Muscle of leg (tissue), 3 donors: ENCODE measurements at regions not wholly inside any gene's neighbourhood (a gene's known extent, or its start where the extent isn't known, plus 50 kb on each side); places are given as distances from the start of the nearest gene placed in this dataset.
"Not testable (repeated sequence)": the region's sequence is repeated elsewhere in the genome, so short reads cannot be mapped to it uniquely, and the experiment has no call there.

ENCODE experiments used
- DNase-seq: peaks from one replicate; pipeline ENCODE4 v3.0.0; 2013
- H3K27ac ChIP-seq: one replicate; pipeline ENCODE4 v1.5.1; 2013; ENCODE audit warnings: mild to moderate bottlenecking, low read length, control low read depth
- H3K27me3 ChIP-seq: one replicate; pipeline ENCODE4 v1.6.1; 2013; ENCODE audit warnings: low read length; ENCODE audit not compliant: control insufficient read depth, insufficient read depth
- H3K36me3 ChIP-seq: one replicate; pipeline ENCODE4 v1.6.1; 2013; ENCODE audit warnings: low read length; ENCODE audit not compliant: control insufficient read depth, insufficient read depth
- H3K4me1 ChIP-seq: one replicate; pipeline ENCODE4 v1.6.1; 2013; ENCODE audit warnings: low read length; ENCODE audit not compliant: control insufficient read depth, insufficient read depth
- H3K4me3 ChIP-seq: one replicate; pipeline ENCODE4 v1.5.1; 2013; ENCODE audit warnings: low read length, control low read depth
- H3K9me3 ChIP-seq: replicated peaks from 2 replicates; pipeline ENCODE4 v1.6.1; 2013; ENCODE audit warnings: low read depth, low read length; ENCODE audit not compliant: control insufficient read depth
- WGBS: methylation state at CpG from one replicate; pipeline ENCODE4 v1.1.5; 2013; ENCODE audit warnings: missing lambda C conversion rate; ENCODE audit not compliant: insufficient coverage; 5-methylcytosine and 5-hydroxymethylcytosine counted together

DNA sequence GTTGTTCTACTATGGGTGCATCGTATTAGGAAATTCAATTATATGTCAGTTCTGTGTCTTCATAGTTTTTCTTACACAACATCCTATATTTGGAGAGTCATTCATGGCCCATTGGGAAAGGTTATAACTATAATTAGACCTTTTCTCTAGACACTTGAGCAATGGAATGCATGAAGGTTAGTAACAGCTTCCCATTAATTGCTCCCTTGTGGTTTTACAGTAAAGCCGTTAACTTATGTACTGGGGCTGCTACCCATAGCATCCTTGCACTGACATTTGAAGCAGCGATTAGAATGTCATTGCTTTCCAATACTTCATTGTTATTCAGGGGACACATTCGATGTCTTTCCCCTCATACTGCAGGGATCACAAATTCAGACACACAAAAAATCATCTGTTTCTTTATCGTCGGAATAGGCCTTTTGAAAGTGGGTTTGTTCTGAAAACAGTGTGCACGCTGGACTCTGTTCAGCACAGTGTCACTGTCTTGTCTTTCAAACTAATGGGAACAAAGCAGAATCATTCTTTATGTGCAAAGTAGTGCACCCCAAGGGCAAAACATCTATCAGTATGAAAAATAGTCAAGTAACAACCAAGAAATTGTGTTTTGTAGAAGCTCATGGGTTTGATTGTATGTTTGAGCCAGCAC is 634.3 kb upstream of the MAP3K7 start:
- H3K9me3 ChIP-seq: no peaks in the 10 kb centered on the region
- no peak overlapping the region for H3K4me3 ChIP-seq
- WGBS: 61% methylated on average over 2 of the region's 7 CpGs
- no peaks in the 10 kb centered on the region for H3K4me1 ChIP-seq
- no peaks in the 10 kb centered on the region for H3K27me3 ChIP-seq
- H3K36me3 ChIP-seq: no peaks in the 10 kb centered on the region
- H3K27ac ChIP-seq: no peak overlapping the region
- no peak for DNase-seq

DNA sequence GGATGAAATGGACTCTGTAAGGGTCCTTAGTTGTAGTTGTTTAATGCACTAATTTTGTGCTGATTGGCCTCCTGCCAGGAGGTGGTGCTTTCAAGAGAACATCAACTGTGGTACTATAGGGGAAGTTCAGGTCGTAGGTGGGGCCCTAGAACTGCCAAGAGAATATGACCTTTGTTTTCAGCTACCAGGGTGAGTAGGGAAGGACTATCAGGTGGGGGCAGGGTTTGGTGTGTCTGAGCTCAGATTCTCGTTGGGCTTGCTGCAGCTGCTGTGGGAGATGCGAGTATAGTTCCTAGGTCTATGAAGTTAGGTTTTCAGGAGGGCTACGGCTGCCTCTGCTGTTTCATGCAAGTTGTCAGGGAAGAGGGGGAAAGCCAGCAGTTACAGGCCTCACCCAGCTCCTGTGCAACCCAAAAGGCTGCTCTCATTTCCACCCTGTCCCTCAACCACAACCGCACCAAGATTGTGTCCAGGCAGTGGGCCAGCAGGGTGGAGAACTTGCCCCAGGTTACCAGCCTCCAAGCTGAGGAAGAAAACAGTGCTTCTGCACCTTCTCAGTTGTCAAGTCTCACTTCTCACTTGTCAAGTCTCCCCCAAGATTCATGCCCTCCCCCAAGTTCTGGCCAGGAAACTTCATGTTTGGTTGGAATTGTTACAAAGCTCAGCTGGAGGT is 626.5 kb upstream of the MAP3K7 start:
- Histone ChIP-seq H3K27ac (no peak overlapping the region), H3K36me3 (no peaks in the 10 kb centered on the region), H3K4me1 (no peaks in the 10 kb centered on the region), H3K4me3 (no peak overlapping the region), H3K27me3 (no peaks in the 10 kb centered on the region), H3K9me3 (peaks cover 11% of the 10 kb centered on the region)
- WGBS: 87% methylated on average over 2 of the region's 5 CpGs
- no peak for DNase-seq

DNA sequence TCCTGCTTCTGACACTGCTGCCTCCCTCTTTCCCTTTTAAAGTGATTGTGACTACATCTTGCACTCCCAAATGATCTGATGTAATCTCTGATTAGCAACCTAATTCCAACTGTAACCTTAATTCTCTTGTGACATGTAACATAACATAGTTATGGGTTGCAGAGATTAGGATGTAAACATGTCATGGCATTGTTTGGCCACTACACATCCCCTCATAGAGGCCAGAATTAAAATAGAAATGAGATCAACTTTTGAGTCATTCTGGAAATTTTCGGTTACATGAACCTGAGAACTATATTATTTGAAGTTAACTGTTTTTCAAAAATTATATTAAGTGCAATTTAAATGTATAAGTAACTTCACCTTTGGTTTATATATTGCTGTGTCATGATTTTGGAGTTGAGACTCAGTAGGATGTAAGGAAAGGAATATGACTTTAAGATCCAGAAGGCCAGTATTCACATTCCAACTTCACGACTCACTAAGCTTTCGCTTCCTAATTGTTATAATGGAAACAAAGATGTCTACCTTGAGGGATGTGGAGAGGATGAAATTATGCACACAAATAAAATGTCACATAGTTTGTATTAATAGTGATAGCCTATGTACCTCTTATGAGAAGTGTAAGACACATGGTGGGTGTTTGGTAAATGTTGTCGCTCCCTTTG is 611.9 kb upstream of the MAP3K7 start:
- no peak for DNase-seq
- WGBS: no CpG with 5 or more reads among the region's 4 CpGs
- H3K4me3 ChIP-seq: no peak overlapping the region
- H3K27ac ChIP-seq: no peak overlapping the region
- H3K36me3 ChIP-seq: no peaks in the 10 kb centered on the region
- no peaks in the 10 kb centered on the region for H3K4me1 ChIP-seq
- no peaks in the 10 kb centered on the region for H3K27me3 ChIP-seq
- H3K9me3 ChIP-seq: no peaks in the 10 kb centered on the region

DNA sequence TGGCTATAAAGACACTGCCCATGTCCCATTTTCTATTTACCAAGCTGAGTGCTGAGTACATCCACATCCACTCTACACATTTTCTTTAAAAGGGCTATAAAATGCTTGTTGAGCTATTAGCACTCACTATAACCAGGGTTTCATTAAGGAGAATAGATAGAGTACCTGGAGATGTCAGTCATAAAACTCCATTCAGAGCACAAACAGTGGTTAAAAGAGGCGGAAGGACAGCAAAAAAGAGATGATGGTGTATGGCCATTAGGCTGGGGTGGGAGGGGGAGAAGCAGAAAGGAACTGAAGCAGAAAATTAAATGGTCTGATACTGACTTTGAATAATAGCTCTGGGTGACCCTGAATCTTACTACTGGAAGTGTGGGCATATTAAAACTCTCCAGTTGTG is 609.9 kb upstream of the MAP3K7 start:
- Histone ChIP-seq H3K27ac (no peak overlapping the region), H3K4me3 (no peak overlapping the region), H3K36me3 (no peaks in the 10 kb centered on the region), H3K27me3 (no peaks in the 10 kb centered on the region), H3K4me1 (no peaks in the 10 kb centered on the region), H3K9me3 (no peaks in the 10 kb centered on the region)
- no peak for DNase-seq
- no CpG with 5 or more reads among the region's 1 CpG for WGBS

DNA sequence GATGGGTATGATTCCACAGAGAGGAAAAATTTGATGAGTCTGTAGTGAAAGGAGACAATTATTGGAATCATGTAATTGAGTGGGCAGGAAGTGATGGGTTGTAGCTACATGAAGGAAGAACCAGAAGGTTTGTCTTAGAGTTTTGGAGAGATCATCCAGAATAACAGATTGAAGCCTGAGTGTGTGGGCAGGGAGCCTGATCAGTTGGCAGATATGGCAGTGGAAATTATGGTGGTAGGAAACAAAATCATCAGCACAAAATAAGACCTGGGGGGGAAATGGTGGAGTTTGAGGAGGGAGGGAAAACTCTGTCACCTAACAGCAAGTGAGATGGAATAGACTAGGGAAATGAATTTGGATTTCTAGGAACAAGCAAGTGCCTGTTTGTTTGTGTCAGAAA is 606.6 kb upstream of the MAP3K7 start:
- Histone ChIP-seq H3K27me3 (no peaks in the 10 kb centered on the region), H3K4me3 (no peak overlapping the region), H3K36me3 (no peaks in the 10 kb centered on the region), H3K9me3 (no peaks in the 10 kb centered on the region), H3K4me1 (no peaks in the 10 kb centered on the region), H3K27ac (no peak overlapping the region)
- DNase-seq: no peak

DNA sequence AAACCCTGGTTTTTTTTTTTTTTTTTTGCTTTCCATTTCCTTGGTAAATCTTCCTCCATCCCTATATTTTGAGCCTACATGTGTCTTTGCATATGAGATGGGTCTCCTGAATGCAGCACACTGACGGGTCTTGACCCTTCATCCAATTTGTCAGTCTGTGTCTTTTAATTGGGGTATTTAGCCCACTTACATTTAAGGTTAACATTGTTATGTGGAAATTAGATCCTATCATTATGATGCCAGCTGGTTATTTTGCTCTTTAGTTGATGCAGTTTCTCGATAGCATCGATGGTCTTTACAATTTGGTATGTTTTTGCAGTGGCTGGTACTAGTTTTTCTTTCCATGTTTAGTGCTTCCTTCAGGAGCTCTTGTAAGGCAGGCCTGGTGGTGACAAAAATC is 603.2 kb upstream of the MAP3K7 start:
- not testable (repeated sequence) for H3K4me1 ChIP-seq, H3K4me3 ChIP-seq, H3K27ac ChIP-seq, H3K36me3 ChIP-seq, H3K27me3 ChIP-seq, DNase-seq, H3K9me3 ChIP-seq
- 92% methylated on average over 2 of the region's 3 CpGs for WGBS

DNA sequence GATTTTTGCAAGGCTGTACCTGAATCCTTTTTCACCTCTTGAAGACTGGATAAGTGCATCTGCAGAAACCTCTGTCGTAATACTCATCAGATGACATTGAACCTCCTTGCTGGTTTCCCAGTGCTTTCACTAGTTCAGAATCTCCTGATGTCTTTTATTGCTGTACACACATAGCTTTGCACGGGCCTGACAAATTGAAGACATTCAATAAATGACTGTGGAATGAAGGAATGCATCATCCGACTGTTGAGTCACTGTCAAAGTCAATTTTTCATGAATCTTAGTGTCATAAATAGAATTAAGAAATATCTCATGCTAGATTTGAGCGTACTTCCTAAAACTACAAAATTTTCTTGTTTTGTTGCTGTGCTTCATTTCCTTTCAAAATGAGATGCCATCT is 598.2 kb upstream of the MAP3K7 start:
- WGBS: 80% methylated on average over 1 of the region's 4 CpGs
- no peaks in the 10 kb centered on the region for H3K9me3 ChIP-seq

DNA sequence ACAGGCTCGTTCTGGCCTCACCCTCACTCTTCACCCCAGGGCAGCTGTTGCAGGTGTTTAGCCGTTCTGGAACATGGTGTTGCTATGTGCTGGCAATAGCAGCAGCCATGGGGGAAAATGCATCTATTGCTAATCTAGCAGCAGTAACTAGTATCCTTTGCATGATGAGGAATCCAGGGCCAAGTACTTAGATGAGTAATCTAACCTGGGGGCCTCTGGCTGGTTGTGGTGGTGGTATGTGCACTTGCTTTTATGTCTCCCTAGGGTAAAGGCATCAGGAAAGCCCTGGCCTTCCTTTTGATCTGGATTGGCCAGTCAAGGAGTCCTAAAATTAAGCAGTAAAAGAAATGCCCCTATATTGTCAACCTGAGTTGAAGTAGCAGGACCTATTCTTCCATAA is 594.5 kb upstream of the MAP3K7 start:
- peak; percentile 16 for DNase-seq
- Histone ChIP-seq H3K27ac (no peak overlapping the region), H3K27me3 (no peaks in the 10 kb centered on the region), H3K9me3 (no peaks in the 10 kb centered on the region), H3K36me3 (no peaks in the 10 kb centered on the region), H3K4me1 (peaks cover 2% of the 10 kb centered on the region), H3K4me3 (no peak overlapping the region)
- no CpG with 5 or more reads among the region's 2 CpGs for WGBS

More for the DNA sequence above, 598.2 kb upstream of the MAP3K7 start:
- Histone ChIP-seq H3K27me3 (no peaks in the 10 kb centered on the region), H3K27ac (no peak overlapping the region), H3K4me3 (no peak overlapping the region), H3K36me3 (no peaks in the 10 kb centered on the region), H3K4me1 (peaks cover 2% of the 10 kb centered on the region)
- DNase-seq: no peak

DNA sequence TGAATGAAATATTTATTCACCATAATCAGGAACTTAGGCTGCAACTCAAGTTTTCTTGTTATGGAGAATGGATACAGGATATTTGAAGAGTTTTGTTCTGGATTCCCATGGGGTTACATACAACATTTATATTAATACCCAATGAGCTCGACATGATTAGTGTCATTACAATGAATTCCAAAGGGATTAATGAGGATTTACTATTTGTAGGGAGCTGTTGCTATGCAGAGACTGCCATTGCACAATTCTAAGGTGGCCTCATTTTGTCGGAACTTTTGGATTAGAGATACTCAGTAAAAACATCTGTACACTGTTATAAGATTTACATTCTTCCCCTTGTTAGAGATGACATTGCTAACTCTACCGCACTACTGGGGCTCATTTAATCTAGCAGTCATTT is 586.8 kb upstream of the MAP3K7 start:
- Histone ChIP-seq H3K4me1 (no peaks in the 10 kb centered on the region), H3K4me3 (no peak overlapping the region), H3K9me3 (no peaks in the 10 kb centered on the region), H3K27me3 (no peaks in the 10 kb centered on the region), H3K36me3 (no peaks in the 10 kb centered on the region), H3K27ac (no peak overlapping the region)
- no peak for DNase-seq
- WGBS: no CpG with 5 or more reads among the region's 3 CpGs

DNA sequence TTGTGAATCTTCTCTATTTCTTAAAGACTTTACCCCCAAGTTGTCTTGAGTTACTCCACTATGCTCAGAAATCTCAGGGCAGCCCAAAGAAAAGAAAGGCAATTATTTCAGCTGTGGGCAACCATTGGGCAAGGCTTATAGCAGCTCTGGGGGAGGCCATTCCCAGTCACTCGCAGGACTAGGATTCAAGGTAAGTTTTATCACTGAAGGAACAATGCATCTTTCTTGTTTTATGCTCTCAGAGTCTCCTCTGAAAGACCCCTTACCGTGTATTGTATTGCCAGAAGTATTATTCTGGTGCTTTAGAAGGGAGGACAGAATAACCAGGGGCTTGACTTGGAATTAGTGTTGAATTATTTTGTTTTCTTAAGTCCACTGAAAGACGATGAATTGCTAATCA is 586.3 kb upstream of the MAP3K7 start:
- 100% methylated on average over 1 of the region's 3 CpGs for WGBS
- Histone ChIP-seq H3K9me3 (no peaks in the 10 kb centered on the region), H3K27ac (no peak overlapping the region), H3K27me3 (no peaks in the 10 kb centered on the region), H3K36me3 (no peaks in the 10 kb centered on the region), H3K4me3 (no peak overlapping the region), H3K4me1 (no peaks in the 10 kb centered on the region)
- no peak for DNase-seq
